G401 (cell line): ENCODE measurements at regions not wholly inside any gene's neighbourhood (a gene's known extent, or its start where the extent isn't known, plus 50 kb on each side); places are given as distances from the start of the nearest gene placed in this dataset.
"Not testable (repeated sequence)": the region's sequence is repeated elsewhere in the genome, so short reads cannot be mapped to it uniquely, and the experiment has no call there.

Experiments
- DNase-seq: peaks from one replicate; pipeline ENCODE4 v3.0.0-alpha.2; 2015; ENCODE audit warnings: low spot score
- in situ Hi-C: cut with HindIII; loops from 2 replicates; pipeline ENCODE4 v1.10.0; 2016; ENCODE audit warnings: low sequenced_read_pairs, mixed read lengths

DNA sequence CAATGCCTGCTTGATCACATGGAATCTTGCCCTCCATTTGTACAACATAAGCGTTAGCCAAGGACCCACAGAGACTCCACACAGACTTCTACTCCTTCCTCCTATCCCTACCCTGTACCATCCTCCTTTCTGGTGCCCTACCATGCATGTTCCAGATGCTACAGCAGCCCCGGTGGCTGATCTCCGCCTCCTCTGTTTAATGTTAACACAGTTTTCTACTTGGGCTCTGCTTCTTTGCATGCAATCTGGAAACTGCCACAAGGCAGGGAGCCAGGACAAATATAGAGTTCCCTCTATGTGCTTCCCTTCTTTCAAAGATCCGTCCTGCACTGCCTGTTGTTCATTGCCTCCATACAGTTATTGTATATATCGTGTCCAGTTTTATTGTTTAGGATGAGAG, 368.6 kb upstream of the TENM3 start:
- no peak for DNase-seq
- in situ Hi-C loops: no loop called here

- in situ Hi-C loops: no loop called here
- no peak for DNase-seq
These were observed 365.8 kb upstream of the TENM3 start for GRCh38 chr4:181877329-181877848.

DNA sequence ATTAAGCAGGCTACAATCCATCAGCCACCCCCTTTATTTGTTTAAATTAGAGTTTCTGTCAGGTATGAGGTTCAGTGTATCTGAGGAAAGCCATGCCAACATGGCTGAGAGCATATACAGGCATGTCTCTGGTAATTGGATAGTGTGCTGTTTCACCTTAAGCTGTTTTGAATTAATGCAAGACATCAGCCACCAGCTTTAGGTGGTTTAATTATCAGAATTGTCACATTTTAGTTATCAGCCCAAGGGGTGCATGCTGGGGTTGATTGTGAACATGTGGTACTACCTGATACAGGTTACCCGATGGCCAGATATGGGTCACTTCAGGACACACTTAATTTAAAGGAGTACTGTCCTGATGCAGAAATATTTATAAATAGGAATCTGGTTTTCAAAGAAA, 353.2 kb upstream of the TENM3 start:
- in situ Hi-C loops: no loop called here
- DNase-seq: no peak

GRCh38 chr4:181890911-181891310, 352.3 kb upstream of the TENM3 start:
- no peak for DNase-seq
- in situ Hi-C loops: no loop called here

GRCh38 chr4:181896614-181897013, 346.6 kb upstream of the TENM3 start:
- in situ Hi-C loops: no loop called here
- DNase-seq: no peak

DNA sequence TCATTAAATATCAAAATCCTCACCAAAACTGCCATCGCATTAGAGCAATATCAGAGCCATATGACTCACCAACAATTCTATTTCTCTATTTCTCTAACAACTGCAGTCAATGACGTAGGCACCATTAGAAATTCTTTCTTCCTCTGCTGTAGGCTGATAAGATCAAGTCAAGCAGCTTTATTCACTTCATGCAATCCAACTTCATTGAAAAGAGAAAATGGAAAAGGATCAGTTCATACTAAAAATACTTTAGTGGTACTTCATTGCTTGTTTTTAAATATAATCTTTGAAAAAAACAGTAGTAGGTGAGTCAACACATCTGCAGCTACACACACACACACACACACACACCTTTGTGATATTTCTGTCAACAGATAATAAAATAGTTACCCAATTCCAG, 345.3 kb upstream of the TENM3 start:
- no peak for DNase-seq
- in situ Hi-C loops: no loop called here

DNA sequence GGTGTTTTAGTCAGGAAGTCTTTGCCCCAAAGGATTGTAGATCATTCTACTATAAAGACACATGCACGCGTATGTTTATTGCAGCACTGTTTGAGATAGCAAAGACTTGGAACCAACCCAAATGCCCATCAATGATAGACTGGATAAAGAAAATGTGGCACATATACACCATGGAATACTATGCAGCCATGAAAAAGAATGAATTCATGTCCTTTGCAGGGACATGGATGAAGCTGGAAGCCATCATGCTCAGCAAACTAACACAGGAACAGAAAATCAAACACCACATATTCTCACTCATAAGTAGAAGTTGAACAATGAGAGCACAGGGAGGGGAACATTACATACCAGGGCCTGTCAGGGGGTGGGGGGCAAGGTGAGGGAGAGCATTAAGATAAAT, 340.8 kb upstream of the TENM3 start:
- in situ Hi-C loops, DNase-seq: not testable (repeated sequence)

GRCh38 chr4:181905708-181906107, 337.5 kb upstream of the TENM3 start:
- in situ Hi-C loops: no loop called here
- no peak for DNase-seq

GRCh38 chr4:181908168-181908567, 335.0 kb upstream of the TENM3 start:
- DNase-seq: no peak
- in situ Hi-C loops: no loop called here

DNA sequence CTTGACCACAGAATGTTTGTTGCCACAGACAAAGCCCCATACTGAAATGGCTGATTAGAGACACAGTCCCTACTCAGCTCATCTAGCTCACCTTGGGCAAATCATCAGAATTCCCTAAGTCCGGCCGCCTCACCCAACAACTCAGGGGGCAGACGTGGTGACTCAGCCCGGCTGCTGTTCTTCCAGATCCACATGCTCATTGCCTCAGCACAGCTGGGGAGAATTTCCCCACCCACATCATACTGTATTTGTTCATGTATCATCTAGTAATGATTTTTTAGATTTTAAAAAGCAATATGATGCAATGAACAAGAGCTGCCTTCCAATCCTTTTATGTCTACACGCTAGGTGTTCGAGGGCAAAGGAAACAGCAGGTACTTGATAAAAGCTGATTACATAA, 333.8 kb upstream of the TENM3 start:
- in situ Hi-C loops: no loop called here
- DNase-seq: no peak

DNA sequence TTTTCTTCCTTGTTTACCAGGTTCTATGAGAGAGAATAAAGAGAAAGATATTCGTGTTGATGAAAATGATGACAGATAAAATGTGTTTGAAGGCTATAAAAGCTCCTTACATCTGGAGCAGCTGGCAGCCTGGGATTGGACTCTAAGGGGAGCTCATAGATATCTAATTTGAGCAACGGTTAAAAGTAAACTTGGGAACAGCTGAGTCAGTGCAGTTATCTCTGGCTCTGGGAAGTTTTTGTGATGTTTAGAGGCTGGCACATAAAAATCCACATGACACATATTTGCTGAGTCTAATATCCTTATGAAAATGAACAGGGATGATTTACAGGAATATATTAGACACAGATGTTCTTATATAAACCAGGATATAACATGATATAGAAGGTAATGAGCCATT, 331.8 kb upstream of the TENM3 start:
- no peak for DNase-seq
- in situ Hi-C loops: no loop called here

DNA sequence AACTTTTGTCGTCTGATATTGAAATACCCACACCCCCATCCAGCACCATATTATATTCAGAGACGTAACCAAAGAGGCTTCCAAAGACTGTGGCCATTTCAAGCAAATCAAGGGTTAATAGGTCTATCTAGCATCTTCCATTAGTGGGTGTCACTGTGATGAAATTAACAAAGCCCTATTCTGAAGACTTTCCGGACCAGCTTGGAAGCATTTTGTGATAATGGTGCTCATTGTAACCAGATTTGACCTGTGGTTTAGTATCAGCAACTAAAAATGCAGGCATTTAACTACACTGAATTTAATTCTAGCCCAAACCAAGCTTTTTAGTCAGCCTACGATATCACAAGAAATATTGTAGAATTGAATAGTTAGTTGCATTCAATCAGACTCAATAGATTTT, 309.7 kb upstream of the TENM3 start:
- in situ Hi-C loops: no loop called here
- DNase-seq: no peak

GRCh38 chr4:181938631-181939030, 304.6 kb upstream of the TENM3 start:
- in situ Hi-C loops: no loop called here
- no peak for DNase-seq

GRCh38 chr4:181939199-181939945, 303.8 kb upstream of the TENM3 start:
- DNase-seq: no peak
- in situ Hi-C loops: no loop called here

DNA sequence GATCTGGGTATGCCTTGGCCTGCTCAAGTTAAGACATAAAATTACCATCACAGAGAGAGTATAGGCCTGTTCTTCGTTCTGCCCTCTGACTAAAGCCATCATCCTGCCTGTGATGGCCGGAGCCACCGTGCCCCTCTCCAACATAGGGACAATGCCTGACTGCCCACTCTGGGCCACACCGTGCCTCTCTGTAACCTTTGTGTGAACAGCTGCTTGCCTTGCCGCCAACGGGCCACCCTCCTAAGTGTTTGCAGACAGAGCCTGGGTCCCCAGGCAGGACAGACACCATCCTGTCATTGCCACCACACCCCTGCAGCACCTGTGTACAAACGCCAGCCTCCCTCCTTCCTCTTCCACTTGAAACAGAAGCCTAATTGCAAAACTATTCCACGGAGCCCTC, 298.7 kb upstream of the TENM3 start:
- in situ Hi-C loops: no loop called here

DNA sequence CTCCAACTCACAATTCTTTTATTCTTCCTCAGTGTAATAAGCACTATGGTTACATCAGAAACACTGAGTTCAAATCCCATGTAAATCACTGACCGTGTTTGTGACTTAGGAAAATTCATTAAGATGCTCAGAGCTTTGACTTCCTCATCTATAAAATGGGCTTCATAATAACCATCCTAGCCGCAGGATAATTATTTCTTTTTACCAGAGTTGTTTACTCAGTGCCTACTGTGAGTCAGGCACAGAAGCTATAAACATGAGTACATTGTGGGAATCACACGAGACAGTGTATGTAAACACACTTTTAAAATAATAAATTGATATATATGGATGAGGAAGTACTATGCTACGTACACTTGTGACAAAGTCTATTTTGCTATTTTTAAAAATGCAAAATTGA, 296.3 kb upstream of the TENM3 start:
- no peak for DNase-seq
- in situ Hi-C loops: no loop called here

More for the DNA sequence above, 298.7 kb upstream of the TENM3 start:
- no peak for DNase-seq

DNA sequence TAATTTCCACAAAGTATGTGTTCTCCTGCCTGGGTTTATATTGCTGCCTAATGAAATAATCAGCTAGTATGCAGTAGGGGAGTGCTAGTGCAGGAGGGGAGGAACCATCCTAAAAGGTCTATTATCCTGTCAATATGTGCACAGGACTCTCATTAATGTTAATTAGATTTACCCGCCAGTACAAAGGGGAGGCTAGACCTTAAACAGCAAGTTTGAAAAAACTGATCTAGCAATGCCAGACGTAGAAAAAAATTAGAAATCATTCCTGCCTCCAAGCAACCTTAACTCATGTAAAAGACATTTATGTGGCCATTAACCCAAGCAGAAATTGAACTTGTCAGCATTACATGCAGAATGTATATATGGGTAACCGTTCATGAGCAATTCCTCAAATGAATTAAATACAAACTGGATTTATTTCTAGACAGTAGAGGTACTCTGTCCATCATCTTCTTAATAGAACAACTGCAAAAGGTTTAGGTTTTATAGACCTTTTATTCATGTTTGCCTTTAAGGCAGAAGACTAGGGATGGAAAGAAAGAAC, 294.3 kb upstream of the TENM3 start:
- no peak for DNase-seq
- in situ Hi-C loops: no loop called here

GRCh38 chr4:181949704-181950312, 293.4 kb upstream of the TENM3 start:
- in situ Hi-C loops: no loop called here
- DNase-seq: no peak

GRCh38 chr4:181950372-181951127, 292.7 kb upstream of the TENM3 start:
- in situ Hi-C loops: no loop called here
- no peak for DNase-seq

GRCh38 chr4:181951265-181951664, 291.9 kb upstream of the TENM3 start:
- DNase-seq: no peak
- in situ Hi-C loops: no loop called here
